ENCODE measurements at regions not wholly inside any gene's neighbourhood (a gene's known extent, or its start where the extent isn't known, plus 50 kb on each side); places are given as distances from the start of the nearest gene placed in this dataset.

DNA sequence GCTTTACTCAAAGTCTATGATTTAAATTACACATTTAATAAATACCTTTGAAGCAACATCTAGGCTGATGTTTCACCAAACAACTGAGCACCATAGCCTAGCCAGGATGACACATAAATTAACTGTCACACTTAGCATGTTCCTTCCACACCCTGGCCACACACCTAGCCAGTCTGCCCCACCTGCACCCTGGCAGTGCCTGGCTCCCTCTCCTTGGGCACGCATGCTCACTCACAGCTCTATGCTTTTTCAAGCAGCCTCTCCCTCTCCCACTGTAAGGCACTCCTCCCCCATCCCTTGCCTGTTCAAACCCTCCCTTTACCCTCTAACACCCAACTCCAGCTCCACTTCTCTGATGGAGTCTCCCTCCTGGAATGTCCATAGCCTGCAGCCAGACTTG is 357.6 kb upstream of the KLHL29 start:
- DNase-seq (ENCODE audit: low read depth), result no peak
- no peak overlapping the region for H3K4me3 ChIP-seq (ENCODE audit: low read depth, low read length)
- TF ChIP-seq, protein P1, sequence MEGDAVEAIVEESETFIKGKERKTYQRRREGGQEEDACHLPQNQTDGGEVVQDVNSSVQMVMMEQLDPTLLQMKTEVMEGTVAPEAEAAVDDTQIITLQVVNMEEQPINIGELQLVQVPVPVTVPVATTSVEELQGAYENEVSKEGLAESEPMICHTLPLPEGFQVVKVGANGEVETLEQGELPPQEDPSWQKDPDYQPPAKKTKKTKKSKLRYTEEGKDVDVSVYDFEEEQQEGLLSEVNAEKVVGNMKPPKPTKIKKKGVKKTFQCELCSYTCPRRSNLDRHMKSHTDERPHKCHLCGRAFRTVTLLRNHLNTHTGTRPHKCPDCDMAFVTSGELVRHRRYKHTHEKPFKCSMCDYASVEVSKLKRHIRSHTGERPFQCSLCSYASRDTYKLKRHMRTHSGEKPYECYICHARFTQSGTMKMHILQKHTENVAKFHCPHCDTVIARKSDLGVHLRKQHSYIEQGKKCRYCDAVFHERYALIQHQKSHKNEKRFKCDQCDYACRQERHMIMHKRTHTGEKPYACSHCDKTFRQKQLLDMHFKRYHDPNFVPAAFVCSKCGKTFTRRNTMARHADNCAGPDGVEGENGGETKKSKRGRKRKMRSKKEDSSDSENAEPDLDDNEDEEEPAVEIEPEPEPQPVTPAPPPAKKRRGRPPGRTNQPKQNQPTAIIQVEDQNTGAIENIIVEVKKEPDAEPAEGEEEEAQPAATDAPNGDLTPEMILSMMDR (IDR thresholded peaks at IDR 0.05; ENCODE audit: control insufficient read depth, extremely low read depth, insufficient read depth), result no peak

DNA sequence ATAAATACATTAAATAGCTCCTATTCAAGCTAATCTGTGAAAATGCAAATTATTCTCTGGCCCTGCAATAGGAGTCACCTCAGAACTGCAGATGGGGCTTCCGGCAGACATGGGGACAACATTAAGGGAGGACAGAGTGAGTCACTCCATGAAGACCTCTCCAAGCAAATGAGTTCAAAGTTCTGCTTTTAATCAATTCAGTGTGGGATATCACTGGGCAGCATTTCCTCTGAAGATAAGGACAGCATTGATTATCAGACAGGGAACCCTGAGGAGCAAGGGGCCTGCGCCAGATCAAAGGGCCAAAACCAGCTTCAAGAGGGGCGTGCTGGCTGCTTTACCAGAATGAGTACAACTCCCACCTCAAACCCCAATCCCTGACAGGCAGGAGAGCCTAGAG is 356.9 kb upstream of the KLHL29 start:
- TF ChIP-seq, protein P1 (IDR thresholded peaks at IDR 0.05; ENCODE audit: control insufficient read depth, extremely low read depth, insufficient read depth), result no peak
- no peak overlapping the region for H3K4me3 ChIP-seq (ENCODE audit: low read depth, low read length)
- no peak for DNase-seq (ENCODE audit: low read depth)

DNA sequence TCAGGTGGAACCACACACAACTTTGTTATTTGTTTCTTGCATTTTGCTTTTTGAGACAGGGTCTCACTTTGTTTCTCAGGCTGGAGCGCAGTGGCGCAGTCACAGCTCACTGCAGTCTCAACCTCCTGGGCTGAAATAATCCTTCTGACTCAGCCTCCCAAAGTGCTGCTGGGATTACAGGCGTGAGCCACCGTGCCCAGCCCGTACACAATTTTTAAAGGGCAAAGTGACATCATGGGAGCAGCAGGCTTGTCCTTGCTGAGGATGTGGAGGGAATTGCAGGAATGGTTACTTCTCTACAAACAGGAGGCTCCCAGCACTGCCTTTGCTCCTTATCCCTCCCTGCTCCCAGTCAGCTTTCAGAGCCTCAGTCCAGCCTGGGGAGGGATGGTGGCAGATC is 355.9 kb upstream of the KLHL29 start:
- no peak overlapping the region for H3K4me3 ChIP-seq (ENCODE audit: low read depth, low read length)
- TF ChIP-seq, protein P1 (IDR thresholded peaks at IDR 0.05; ENCODE audit: control insufficient read depth, extremely low read depth, insufficient read depth), result no peak
- DNase-seq (ENCODE audit: low read depth), result no peak

DNA sequence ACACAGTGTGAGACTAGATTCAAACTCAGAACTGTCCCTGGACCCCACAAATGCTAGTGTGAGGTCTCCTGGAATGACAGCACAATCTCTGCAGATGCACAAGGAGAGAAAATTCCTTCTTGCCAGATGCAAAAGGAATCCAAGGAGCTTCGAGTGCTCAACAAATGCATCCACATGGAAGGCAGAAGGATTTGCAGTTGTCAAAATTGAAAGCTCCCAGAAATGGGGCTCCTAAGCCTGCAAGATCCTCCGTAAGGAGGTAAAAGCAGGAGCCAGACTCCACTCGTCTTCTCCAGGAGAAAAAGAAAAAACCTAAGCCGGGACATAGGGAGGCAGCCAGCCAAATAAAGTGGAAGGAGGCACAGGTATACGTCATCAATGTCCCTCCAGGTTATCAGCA is 355.0 kb upstream of the KLHL29 start:
- TF ChIP-seq, protein P1 (IDR thresholded peaks at IDR 0.05; ENCODE audit: control insufficient read depth, extremely low read depth, insufficient read depth), result no peak
- no peak overlapping the region for H3K4me3 ChIP-seq (ENCODE audit: low read depth, low read length)
- no peak for DNase-seq (ENCODE audit: low read depth)

DNA sequence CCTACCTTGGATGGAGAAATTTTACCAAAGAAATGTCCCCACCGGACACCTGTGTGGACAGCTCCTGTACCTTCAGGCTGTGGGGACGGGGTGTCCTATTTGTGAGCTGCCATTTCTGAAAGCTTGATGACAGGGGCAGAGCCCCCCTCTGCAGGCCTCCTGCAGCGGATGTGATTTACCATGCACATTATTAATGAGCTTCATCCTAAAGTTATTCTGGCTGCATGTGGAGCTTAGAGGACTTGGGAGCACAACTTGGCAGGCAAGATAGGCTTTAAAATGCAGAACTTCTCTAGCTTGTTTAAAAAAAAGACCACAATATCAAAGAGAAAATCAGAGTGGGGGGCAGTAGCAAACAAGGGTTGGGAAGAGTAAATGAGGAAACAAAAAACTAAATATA is 350.0 kb upstream of the KLHL29 start:
- TF ChIP-seq, protein P1 (IDR thresholded peaks at IDR 0.05; ENCODE audit: control insufficient read depth, extremely low read depth, insufficient read depth), result no peak
- no peak overlapping the region for H3K4me3 ChIP-seq (ENCODE audit: low read depth, low read length)
- no peak for DNase-seq (ENCODE audit: low read depth)

DNA sequence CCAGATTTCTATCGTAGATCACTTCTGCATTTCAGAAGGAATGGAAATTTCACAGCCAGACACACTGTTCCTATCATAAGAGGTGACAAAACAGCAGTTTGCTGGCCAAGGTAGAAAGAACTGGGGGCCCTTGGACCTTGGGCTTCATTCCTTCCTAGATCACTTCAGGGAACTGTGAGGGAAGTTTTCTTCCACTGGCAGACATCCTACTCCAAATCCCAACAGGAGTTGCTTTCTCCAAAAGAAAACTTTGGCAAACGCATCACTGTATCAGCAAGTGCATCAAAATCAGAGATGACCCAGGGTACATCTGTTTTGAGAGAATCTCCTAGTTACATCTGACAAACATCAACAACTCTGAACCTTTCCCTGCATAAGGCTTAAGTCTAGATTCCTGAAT is 348.4 kb upstream of the KLHL29 start:
- DNase-seq (ENCODE audit: low read depth), result no peak
- TF ChIP-seq, protein P1 (IDR thresholded peaks at IDR 0.05; ENCODE audit: control insufficient read depth, extremely low read depth, insufficient read depth), result no peak
- no peak overlapping the region for H3K4me3 ChIP-seq (ENCODE audit: low read depth, low read length)

DNA sequence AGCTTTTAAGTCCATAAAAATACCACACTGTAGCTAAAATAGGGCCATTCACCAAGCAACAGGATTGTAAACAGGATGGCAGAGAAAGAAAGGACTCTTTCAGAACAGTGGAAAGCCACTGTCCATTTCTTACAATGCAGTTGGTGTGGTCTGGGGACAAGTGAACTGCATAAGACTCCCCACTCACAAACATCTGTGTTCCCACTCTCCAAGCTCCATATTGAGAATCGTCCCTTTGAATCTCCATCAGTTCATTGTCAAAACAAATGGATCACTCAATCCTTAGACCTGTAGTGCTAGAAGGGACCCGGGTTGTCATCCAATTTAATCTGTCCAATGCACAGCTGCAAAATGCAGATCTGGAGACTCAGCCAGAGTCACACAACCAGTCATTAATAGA is 347.4 kb upstream of the KLHL29 start:
- no peak overlapping the region for H3K4me3 ChIP-seq (ENCODE audit: low read depth, low read length)
- TF ChIP-seq, protein P1 (IDR thresholded peaks at IDR 0.05; ENCODE audit: control insufficient read depth, extremely low read depth, insufficient read depth), result no peak
- DNase-seq (ENCODE audit: low read depth), result no peak

Measured in LNCaP clone FGC (cell line).